CD4-positive, alpha-beta T cell treated with Interleukin-17A for 1 hour (primary cell): ENCODE measurements at regions not wholly inside any gene's neighbourhood (a gene's known extent, or its start where the extent isn't known, plus 50 kb on each side); places are given as distances from the start of the nearest gene placed in this dataset.
"Not testable (repeated sequence)": the region's sequence is repeated elsewhere in the genome, so short reads cannot be mapped to it uniquely, and the experiment has no call there.

ENCODE experiments used
- DNase-seq: peaks from one replicate; pipeline ENCODE4 v3.0.0-alpha.2; 2020

- DNase-seq: no peak
Observed at GRCh38 chr14:89078021-89078795, 253.8 kb downstream of the TTC8 start.

- DNase-seq: no peak
Observed at GRCh38 chr14:89085231-89085731, 260.8 kb downstream of the TTC8 start.

GRCh38 chr14:89085737-89086382 lies 261.4 kb downstream of the TTC8 start:
- no peak for DNase-seq

- DNase-seq: no peak
Observed at GRCh38 chr14:89088530-89088929, 264.1 kb downstream of the TTC8 start.

DNA sequence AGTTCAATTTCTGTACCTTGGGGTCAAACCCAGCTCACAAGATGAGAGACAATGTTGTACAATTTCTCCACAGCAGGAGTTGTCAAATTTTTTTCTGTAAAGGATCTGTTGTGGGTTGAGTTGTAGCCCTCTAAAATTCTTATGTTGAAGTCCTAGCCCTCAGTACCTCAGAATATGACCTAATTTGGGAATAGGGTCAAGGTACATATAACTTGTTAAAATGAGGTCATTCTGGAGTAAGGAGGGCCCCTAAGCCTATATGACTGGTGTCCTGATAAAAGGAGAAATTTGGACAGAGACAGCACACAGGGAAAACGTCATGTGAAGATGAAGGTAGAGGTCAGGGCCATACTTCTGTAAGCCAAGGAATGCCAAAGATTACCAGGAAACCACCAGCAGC lies 264.9 kb downstream of the TTC8 start:
- no peak for DNase-seq

- DNase-seq: no peak
Observed at GRCh38 chr14:89091781-89092180, 267.3 kb downstream of the TTC8 start.

DNA sequence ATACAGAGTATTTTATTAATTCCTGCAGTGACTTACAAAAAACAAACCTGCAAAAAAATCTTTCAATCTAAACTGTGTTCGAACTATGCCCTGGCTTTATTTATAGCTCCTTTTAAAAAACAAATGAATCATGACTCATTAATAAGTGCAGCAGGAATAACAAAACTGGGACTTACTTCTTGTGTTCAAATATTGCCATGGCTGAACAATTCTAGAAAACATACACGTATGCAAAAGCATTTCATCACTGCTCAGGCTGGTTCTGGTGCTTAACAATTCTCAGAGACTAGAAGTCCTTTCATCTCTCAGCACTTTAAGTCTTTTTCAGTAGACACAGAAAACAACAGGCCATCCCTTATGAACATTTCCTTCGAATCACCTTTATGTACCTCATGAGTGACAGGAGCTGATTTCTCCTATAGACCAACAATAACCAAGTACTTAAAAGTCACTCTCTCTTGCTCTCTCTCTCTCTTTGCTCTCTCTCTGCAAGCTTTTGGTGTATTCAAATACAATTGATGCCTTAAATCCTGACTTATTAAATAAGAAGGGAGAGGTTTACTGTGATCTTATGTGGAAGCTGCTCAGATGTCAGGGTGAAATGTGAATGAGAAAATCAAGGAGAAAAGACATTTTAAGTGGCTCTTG lies 268.8 kb downstream of the TTC8 start:
- no peak for DNase-seq

DNA sequence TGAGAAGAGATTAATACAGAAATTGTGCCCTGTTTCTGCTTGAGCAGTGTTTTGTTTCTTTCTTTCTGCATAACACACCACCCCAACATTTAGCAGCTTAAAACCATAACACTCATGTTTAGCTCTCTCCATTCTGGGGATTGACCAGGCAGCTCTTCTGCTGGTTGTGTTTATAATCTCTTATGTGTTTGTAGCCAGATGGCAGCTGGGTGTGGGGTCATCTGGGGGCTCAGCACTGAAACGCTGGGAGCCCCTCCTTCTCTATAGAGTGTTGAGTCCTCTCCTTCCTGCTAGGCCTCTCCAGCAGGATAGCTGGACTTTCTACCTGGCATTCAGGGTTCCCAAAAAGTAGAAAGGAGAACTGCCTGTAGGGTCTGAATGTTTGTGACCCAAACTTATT lies 270.6 kb downstream of the TTC8 start:
- DNase-seq: no peak

GRCh38 chr14:89096946-89097345 lies 272.5 kb downstream of the TTC8 start:
- no peak for DNase-seq

DNA sequence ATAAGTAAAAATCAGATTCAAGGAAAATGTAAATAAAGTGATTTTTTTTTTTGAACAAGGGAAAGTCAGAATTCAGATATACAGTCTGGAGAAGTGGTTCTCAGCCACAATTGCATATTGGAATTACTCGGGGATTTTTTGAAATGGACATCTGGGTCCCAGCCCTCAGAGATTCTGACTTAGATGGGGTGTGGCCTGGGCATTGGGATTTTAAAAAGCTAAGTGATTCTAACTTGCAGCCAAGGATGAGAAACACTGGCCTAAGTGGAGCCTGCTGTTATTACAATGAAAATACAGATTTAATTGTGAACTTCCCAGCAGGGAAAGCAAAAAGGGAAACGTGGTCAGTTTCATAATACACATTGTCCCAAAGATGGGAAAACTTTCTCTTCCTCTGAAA lies 273.8 kb downstream of the TTC8 start:
- DNase-seq: no peak

DNA sequence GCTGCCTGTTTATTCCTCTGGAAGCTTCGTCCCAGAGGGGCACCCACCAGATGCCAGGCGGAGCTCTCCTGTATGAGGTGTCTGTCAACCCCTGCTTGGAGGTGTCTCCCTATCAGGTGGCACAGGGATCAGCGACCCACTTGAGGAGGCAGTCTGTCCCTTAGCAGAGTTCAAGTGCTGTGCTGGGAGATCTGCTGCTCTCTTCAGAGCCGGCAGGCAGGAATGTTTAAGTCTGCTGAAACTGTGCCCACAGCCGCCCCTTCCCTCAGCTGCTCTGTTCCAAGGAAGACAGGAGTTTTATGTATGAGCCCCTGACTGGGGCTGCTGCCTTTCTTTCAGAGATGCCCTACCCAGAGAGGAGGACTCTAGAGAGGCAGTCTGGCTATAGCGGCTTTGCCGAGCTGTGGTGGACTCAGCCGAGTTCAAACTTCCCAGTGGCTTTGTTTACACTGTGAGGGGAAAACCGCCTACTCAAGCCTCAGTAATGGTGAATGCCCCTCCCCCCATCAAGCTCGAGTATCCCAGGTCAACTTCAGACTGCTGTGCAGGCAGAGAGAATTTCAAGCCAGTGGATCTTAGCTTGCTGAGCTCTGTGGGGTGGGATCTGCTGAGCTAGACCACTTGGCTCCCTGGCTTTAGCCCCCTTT lies 279.8 kb downstream of the TTC8 start:
- DNase-seq: not testable (repeated sequence)

GRCh38 chr14:89104861-89105260 lies 280.4 kb downstream of the TTC8 start:
- not testable (repeated sequence) for DNase-seq
